ENCODE measurements at regions not wholly inside any gene's neighbourhood (a gene's known extent, or its start where the extent isn't known, plus 50 kb on each side); places are given as distances from the start of the nearest gene placed in this dataset.
"Not testable (repeated sequence)": the region's sequence is repeated elsewhere in the genome, so short reads cannot be mapped to it uniquely, and the experiment has no call there.

DNA sequence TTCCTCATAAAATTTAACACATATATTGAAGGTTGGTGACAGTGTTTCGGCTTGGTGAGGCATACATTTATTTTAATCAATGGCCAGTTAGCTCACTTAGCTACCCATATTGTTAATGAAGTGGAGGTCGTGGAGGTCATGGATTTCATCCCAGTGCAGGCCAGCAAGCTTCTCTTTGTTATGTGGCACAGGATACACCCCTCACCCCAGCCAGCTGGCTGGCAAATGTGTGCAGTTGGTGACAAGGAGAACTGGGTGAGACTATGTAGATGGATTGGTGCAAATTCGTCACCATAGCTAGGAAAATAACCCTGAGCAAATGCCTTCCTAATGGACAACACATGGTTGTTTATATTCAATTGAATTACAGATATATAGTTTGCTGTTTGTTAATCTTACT lies 50.5 kb upstream of the FOXP2 start:
- DNase-seq = no peak

DNA sequence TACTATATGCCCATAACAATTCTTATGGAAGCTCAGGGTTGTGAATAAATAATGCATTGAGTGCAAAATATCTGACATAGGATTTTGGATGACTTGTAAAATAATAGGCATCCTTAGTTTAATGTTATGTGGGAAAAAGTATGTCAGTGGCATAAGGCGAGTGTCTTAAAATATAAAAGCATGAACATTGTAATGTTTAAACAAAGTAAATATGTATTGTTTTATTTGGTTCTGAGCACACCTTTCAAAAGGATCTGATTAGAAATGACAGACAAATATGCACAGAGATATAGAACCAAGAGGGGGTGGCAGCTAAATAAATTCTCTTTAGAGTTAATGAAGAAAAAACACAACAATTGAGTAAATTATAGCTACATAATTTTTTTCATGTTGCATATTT lies 51.3 kb upstream of the FOXP2 start:
- DNase-seq = no peak

DNA sequence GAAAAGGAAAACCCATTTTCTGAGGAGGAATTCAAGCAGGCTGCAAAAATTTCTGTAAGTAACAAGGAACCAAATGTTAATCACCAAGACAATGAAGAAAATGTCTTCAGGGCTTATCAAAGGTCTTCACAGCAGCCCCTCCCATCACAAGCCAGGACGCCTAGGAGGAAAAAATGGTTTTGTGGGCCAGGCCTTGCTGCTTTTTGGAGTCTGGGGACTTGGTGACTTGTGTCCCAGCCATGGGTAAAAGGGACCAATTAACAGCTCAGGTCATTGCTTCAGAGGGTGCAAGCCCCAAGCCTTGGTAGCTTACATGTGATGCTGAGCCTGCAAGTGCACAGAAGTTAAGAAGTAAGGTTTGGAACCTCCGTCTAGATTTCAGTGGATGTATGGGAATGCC lies 55.7 kb upstream of the FOXP2 start:
- DNase-seq = no peak

DNA sequence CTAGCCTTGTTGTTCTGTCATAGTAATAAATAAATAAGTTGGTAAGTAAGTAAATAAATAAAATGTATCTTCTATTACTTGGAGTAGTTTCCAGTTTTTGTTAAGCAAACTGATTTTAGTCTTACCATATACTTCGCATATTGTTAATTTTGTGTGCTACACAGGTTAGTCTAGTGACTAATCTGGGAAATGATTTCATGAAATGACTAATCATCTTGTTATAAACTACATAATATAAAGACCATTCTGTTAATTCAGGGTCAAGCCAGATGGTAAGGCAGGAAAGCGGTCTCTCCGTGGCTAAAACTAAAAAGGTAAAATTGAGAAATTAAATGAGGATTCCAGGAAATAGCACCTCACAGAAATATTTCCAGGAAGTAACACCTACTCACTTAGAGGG lies 58.5 kb upstream of the FOXP2 start:
- no peak for DNase-seq

DNA sequence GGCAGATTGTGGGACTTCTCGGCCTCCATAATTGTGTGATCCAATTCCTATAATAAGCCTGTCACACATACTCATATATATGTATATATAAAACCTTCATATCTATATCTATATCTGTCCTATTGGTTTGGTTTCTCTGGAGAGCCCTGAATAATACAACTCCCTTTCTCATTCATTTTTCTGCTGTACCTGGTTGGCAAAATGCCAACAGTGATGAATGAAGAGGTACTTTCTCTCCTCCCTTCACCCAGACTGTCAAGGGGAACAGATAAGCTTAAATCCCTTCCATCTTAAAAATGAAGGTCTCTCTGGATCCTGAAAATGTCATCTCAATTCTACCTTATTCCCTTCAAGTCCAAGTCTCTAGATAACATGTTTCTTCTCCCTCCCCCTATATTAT lies 60.3 kb upstream of the FOXP2 start:
- no peak for DNase-seq

DNA sequence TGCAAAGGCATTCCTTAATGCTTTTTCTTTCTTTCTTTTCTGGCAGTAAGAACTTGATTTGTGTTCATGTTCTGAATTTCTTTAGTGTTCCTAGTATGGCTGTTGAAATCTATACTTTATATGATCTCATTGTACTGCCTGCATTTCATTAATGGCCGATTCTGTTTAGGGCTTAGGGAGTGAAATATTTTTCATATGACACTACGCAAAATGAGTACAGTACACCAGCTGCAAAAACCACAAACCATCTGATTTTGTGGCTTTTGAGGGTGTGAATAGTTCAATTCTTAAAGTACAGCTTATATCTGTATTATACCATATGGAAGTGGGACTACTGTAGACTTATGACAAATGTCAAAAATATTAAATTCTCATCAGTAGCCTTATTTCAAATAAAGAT lies 69.1 kb upstream of the FOXP2 start:
- no peak for DNase-seq

DNA sequence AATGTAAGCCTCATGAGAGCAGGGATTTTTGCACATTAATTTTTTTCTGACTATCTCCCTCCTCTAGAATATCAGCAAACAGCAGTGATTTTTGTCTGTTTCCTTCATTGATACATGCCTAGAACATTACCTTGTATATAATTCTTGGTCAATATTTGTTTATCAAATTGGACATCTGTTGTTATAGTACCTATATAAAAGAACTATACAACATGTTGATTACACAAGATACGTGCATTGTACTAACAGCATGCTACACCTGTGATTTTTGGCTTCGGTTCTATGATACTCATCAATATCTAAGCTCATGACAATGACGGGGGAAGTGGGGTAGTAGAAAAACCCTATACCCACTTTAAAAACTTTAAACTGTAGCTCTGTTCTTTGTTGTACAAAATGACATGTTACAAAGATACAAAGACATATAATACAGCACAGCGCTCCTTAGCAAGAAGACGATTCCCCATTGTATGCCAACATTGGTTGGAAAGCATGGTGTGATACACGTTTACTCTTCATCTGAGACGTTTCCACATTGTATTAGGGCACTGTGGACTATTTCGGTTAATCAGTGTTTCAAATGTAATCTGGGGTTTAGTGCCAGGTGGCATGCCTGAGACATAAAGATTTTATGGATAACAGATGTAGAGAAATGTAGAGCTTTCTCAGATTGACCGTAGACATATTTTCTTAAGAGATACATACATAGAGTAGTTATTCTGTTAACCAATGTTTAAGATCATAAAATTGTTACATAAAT lies 70.5 kb upstream of the FOXP2 start:
- DNase-seq = no peak

DNA sequence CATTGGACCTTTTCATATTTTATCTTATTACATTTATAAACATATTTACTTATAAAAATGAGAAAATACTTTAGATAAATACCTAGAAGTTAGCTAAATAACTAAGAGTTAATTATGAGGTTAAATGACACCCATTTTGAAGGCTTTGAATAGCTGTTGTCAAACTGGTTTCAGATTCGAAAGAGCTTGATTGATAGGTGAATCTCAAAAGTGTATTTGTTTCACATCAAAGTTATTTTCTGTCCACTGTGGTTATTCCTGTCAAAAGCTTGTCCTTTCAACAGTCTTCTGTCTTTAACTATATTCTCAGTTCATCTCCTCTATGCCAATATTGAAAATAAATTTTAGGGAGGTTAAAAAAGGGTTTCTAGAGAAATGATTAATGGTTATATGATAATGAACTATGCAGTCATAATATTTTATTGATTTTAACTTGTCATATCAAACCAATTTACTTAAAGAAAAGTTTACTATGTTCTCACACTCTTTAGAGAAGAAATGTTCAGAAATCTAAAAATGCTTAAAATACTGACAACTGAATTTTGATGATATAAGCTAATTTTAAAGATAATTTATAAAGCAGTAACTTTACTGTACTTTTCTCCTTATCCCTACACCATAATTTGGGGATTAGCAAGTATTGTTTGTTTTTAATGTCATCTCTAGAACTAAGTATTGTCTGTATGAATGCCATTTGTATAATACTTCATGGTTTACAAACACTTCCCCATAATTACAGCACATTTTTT lies 72.0 kb upstream of the FOXP2 start:
- no peak for DNase-seq

DNA sequence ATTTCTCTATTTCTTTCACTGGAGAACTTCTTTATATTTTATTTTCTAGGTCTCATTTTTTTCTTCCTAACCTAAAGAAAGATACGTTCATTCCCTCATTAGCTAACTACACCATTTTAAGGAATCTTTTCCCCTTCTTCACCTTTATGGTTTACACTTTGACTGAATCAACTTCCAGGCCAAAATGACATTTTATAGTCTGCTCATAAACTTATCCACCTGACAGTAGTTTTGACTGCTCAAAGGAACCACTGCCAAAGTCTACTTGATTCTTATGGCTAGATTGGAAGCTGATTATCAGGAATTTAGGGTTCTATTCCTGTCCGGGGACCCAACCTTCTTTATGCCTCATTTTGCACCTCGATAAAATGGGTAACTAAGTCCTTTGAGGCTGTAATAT lies 73.0 kb upstream of the FOXP2 start:
- DNase-seq = no peak

DNA sequence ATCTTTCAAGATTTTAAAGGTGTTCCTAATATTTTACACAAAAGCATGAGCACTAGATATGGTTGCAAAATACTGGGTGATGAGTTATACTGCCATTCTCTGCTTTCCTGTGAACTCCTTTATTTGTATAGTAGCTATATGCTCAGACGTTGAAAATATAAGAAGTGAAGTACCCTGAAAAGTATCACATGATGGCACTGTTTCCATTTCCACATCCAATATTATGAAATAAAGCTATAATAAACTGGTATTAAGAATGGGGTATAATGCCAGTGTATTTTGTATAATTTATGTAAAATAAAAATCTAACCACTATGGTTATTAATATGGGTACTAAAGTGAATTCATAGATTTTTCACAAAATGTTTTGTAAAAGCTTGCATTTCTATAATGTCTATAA lies 79.6 kb upstream of the FOXP2 start:
- no peak for DNase-seq

DNA sequence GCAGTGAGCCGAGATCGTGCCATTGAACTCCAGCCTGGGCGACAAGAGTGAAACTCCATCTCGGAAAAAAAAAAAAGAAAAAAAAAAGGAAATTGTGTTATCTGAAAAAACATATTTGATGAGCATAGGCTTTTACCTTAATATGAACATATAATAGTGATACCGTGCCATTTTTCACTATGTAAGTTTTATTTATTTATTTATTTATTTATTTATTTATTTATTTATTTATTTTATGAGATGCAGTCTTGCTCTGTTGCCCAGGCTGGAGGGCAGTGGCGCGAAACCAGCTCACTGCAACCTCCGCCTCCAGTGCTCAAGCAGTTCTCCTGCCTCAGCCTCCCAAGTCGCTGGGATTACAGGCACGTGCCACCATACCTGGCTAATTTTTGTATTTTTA lies 85.2 kb upstream of the FOXP2 start:
- DNase-seq = not testable (repeated sequence)

DNA sequence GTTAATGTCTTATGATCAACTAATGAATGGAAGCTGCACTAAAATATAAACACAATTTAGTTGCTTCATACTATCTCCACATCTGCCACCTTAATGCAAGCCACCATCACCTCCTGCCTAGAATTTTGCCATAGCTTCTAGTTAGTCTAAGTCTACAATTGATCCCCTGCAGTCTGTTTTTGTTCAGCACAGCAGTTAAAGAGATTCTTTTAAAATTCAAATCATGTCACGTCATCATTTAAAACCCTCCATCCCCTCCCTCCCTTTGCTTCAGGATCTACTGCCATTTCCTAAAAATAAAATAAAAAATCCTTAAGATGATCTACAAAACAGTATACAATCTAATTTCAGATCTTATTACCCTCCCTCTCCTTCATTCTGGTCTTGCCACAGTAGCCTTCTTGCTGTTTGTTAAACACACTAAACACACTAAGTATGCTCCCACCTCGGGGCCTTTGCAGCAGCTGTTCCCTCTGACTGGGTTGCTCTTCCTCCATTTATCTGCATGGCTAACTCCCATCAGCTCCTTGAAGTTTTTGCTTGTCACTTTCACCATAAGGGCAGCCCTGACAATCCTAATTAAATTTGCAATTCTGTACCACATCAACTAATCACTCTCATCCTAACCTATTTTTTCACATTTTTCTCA lies 97.0 kb upstream of the FOXP2 start:
- no peak for DNase-seq

DNA sequence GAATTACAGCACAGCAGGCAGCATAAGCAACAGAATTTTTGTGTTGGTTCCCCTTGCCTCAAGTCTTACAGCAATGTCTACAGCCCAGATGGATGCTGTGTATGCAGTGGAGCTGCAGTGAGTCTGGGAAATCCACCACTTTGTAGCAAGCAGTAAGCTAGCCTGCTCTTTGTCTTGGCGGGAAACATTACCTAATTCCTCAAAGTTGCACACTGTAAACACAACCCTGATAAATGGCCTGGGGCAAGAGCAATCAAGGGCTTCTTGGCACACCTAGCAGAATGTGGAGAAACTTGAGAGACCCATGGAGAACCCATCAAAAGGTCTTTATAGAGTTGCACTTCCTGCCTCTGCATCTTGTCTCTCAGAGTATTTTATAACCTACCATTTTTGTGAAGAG lies 102.0 kb upstream of the FOXP2 start:
- DNase-seq = no peak

DNA sequence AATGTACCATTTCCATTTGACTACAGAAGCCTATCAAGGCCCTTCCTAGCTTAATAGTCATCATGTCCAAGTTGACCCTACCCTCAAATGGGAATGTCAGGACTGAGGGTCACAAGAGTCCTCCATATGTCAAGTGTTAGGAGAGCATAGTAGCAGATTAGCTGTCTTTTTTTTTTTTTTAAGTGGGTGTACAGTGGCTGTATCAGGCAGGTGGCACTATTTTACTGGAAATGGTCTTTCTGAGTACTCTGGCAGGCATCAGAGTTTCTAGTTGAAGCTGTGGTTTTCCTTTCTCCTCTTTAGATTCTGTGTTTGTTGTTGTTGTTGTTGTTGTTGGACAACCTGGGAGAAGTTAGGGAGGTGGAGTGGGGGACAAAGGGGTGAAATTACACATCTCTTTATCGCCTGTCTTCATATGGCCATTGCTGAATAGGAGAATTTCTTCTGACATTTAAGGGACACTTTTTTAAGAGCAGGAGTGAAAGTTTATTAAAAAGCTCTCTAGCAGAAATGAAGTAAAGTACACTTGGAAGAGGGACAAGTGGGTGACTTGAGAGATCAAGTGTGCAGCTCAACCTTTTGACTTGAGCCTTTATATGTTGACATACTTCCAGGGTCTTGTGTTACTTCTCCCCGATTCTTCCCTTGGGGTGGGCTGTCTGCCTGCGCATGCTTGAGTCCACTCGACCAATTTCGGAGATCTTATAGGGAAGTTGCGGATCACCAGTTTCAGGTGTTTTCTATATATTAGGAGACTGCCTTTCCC lies 104.1 kb upstream of the FOXP2 start:
- DNase-seq = no peak

DNA sequence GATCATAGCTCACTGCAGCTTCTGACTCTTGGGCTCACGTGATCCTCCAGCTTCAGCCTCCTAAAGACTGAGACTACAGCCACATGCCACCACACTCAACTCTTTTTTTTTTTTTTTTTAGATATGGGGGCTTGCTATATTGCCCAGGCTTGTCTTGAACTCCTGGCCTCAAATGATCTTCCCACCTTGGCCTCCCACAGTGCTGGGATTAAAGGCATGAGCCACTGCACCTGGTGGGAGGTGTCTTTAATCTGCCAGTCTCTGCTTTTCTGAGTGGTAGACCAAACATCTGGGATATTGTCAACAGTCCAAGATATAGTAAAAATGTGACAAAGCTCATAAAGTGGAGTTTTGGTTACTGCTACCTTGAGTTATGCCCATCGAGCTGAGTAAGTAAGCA lies 104.9 kb upstream of the FOXP2 start:
- no peak for DNase-seq

DNA sequence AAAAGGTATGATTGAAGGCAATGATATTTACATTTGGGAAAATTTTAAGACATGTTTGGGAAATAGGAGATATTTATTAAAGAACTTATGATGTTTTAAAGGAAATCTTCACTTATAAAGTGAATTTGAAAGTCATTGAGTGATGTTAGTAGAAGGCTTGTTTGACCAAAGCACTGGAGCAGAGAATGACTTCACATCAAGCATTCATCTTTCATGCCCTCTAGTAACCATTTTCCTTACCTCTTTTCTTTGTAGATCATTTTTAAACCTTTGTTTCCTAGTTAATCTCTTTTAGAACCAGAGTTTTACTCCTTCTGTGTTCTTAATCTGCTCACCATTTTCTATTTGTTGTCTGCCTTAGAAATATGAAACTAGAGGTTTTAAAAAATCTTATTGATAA lies 111.3 kb upstream of the FOXP2 start:
- no peak for DNase-seq

DNA sequence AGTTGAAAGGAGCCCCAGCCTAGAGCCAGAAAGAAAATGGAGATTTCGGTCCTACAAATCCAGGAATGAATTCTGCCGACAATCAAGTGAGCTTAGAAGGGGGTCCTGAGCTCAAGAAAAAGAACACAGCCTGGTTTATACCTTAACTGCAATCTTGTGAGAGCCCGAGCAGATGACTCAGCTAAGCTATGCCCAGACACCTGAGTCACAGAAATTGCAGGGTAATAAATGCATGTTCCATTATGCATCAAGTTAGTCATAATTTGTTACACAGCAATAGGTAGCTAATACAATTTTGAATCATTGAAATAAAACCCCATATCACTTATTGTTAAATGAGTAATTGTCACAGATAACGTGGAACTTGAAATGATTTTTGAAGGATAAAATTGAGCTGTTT lies 111.8 kb upstream of the FOXP2 start:
- no peak for DNase-seq

DNA sequence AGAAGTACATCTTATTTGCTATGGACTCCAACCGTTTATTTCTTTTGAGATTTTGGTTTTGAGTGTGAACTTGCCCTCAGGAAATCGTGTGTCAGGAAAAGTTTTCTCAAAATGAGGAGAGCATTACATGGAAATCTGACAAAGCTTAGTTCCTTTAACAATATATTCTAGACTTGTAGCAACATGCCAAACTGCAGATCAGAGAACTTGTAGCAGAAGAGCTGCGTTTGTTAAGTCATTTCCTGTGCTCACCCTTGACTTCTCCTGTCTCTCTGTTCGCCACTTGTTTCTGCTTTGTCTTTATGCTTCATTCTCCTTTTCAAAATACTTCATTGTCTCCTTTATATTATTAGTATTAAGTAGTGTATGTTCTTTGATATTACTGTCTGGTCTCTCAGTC lies 116.6 kb upstream of the FOXP2 start:
- no peak for DNase-seq

DNA sequence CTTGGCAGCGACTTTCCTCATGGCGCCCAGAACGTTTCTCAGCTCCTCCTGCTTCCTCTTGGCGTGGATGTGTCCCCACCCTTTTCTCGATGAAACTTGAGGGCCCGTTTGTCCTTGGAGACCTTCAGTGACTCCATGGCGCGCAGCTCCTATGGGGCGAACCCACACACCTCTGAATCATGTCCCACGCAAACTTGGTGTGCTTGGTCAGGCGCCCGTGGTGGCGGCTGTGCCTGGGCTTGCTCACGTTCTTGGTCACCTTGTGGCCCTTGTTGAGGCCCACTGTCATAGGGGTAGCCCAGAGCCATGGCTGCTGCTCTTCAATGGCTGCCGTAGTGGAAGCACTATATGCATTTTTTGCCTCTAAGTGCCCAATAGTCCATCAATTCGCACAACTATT lies 117.5 kb upstream of the FOXP2 start:
- DNase-seq = no peak

DNA sequence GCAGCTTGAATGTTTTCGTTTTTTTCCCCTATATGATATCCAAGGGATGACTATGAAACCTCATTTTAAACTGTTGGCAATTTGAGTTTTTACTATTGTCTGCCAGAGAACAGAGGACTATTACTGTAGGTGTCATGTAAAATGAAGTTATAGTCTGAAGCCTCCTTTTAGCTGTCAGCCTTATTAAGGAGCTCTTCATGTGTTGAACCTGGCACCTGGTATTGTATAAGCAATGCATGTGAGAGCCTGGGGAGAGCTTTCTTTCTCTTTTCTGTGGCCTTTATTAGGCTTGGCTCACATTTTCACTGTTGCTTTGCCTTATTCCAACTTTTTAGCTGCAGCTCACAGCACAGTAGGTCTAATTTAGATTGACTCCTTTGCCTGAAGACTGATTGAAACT lies 119.1 kb upstream of the FOXP2 start:
- DNase-seq = no peak

DNA sequence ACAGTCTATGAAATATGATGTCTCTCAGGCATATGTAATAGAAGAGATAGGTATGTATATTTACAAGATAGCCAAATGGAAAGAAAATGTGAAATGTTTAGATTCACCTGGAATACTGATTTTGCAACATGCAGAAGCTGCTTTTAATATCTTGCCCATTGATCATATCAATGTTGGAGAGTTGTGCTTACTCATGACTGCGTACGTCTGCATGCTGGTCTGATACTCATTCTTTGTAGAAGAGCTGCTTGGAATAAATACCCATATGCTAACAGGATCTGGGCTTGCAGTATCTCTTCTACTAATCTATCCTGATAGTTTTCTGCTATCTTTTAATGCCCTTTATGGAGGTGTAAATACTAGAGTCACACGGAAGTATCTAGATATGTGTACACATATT lies 120.6 kb upstream of the FOXP2 start:
- no peak for DNase-seq

DNA sequence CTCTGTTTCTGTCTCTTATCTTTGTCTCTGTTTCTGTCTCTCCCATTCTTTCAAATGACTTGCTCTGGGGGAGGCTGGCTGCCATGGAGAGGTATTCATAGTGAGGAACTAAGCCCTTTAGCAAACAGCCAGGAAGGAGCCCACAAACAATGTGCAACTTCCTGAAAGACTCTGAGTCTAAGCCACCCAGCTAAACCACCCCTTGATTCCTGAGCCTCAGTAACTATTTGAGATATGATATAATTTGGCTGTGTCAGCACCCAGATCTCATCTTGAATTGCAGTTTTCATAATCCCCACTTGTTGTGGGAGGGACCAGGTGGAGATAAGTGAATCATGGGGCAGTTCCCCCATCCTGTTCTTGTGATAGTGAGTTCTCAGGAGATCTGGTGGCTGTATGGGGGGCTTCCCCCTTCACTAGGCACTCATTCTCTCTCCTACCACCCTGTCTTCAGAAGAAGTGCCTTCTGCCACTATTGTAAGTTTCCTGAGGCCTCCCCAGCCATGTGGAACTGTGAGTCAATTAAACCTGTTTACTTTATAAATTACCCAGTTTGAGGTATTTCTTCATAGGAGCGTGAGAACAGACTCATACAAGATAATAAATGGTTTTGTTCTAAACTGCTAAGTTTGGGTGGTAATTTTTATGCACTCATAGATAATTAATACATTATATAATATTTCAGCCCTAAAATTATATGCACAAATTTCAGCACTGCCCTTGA lies 121.2 kb upstream of the FOXP2 start:
- DNase-seq = no peak

DNA sequence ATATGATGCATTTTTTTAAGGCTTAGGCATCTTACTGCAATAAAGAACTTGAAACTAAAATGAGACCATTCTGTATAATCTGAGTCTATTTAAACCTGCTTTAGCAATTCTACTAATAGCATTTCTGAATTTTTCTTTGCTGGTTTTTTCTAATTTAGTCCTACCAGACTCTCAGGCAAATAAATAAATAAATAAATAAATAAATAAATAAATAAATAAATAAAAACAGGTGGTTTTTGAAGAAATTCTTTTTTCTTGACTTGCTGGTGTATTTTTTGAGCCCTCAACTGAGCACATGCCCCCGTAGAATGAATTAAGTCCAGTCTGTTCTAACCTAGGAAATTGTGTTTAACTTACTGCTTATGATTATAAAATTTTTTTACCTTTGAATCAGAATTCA lies 134.7 kb upstream of the FOXP2 start:
- no peak for DNase-seq
